ENCODE measurements at regions not wholly inside any gene's neighbourhood (a gene's known extent, or its start where the extent isn't known, plus 50 kb on each side); places are given as distances from the start of the nearest gene placed in this dataset.

DNA sequence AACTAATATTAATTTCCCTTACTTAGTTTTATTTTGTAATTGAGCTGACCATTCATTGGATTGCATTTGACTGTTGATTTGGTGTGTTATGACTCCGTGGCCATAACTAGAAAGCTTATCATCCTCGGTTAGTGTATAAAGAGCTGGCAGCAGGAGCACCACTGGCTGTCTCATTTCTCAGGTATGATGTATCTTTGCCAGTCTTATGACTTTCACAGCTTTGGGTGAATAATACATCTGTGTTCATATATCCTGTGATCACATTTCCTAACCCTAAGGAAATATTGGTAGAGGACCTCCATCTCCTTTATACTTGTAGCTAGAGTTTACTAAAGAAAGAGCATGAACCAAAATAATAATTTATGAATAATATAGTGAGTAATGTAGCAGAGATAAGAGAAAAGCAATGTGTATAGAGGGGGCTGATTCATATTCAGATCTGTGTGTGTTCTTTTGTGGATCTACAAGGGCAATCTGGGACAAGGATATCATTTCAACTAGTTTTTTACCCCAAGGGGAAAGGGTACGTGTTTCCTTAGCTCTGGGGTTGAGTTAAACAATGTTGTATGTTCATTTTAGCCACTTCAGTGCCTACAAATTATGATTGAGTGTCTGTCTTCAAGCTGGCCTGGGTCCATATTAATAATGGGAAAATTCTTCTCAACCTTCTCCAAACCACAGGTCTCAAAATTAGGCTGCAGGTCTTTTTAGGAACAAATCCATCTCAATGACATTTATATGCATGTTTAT lies 901.7 kb downstream of the NTRK3 start:
- TF ChIP-seq, protein P1, sequence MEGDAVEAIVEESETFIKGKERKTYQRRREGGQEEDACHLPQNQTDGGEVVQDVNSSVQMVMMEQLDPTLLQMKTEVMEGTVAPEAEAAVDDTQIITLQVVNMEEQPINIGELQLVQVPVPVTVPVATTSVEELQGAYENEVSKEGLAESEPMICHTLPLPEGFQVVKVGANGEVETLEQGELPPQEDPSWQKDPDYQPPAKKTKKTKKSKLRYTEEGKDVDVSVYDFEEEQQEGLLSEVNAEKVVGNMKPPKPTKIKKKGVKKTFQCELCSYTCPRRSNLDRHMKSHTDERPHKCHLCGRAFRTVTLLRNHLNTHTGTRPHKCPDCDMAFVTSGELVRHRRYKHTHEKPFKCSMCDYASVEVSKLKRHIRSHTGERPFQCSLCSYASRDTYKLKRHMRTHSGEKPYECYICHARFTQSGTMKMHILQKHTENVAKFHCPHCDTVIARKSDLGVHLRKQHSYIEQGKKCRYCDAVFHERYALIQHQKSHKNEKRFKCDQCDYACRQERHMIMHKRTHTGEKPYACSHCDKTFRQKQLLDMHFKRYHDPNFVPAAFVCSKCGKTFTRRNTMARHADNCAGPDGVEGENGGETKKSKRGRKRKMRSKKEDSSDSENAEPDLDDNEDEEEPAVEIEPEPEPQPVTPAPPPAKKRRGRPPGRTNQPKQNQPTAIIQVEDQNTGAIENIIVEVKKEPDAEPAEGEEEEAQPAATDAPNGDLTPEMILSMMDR (IDR thresholded peaks at IDR 0.05), result no peak
- peak; percentile 85 for ATAC-seq (ENCODE audit: low FRiP score)

DNA sequence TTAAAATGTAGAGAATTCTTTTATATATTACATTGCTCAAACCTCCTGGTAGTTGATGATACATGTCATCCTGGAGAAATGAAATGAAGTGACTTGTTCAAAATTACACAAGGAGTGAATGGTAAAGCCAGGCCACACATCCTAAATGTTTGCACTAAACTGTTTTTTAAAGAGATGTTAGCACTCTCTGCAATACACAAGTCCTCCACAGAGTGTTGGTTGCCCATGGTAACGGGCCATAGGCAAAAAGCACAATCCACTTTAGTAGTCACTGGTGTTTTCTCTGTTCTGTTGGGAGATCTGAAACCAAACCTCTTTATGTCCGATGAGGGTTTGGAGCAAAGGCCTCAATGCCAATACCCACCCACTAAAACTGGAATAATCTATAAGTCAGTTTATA lies 907.4 kb downstream of the NTRK3 start:
- ATAC-seq (ENCODE audit: low FRiP score), result no peak
- TF ChIP-seq, protein P1 (IDR thresholded peaks at IDR 0.05), result no peak
- DNase-seq (ENCODE audit: low spot score), result no peak

More for the DNA sequence above, 901.7 kb downstream of the NTRK3 start:
- DNase-seq (ENCODE audit: low spot score), result no peak

DNA sequence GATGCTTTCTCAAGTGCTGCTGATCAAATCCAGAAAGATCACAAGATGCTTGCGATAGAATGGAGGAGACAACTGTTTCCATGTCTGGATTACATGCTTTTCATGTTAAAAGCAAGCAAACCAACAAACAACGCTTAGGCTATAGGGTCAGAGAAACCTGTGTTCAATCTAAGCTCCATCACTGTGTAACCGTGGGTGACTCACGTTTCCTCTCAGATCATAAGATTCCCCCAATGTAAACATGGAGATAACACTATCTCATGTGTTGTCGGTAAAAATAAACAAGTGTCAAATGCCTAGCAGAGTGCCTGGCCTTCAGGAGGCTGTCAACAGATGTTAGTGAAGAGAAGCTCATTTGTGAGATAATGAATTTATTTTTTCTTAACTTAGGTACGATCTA lies 907.8 kb downstream of the NTRK3 start:
- ATAC-seq (ENCODE audit: low FRiP score), result no peak
- TF ChIP-seq, protein P1 (IDR thresholded peaks at IDR 0.05), result no peak
- DNase-seq (ENCODE audit: low spot score), result no peak

DNA sequence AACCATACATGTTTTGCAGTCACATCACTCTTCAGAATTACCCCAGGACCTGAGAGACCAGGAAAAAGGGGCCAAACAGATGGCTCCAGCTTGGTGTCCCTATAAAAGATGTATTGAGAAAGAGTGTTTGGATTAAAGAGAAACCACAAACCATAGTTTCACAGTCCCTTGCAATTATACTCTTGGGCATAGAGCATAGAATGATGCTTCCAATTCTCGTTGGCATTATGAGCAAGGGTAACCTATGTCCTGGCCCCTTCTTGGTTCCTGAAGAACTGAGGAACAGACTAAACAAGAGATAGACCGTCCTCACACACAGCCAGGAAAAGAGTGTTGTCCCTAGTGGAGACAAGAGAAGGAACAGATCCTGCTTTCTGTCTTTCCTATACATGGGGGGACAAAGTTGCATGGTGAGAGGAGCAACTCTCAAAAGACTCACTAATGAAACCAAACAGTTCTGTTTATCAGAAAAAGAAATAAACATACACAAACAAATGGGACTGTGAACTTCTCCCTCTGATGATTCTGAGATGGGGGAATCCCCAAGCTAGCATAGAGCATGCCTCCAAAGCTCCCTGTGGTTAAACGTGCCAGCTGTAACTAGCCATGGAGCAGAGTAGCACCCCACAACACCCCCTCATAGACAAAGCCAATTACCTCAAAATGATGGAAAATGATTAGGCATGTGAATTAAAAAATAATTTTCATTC lies 908.6 kb downstream of the NTRK3 start:
- no peak for DNase-seq (ENCODE audit: low spot score)
- TF ChIP-seq, protein P1 (IDR thresholded peaks at IDR 0.05), result no peak
- ATAC-seq (ENCODE audit: low FRiP score), result no peak

DNA sequence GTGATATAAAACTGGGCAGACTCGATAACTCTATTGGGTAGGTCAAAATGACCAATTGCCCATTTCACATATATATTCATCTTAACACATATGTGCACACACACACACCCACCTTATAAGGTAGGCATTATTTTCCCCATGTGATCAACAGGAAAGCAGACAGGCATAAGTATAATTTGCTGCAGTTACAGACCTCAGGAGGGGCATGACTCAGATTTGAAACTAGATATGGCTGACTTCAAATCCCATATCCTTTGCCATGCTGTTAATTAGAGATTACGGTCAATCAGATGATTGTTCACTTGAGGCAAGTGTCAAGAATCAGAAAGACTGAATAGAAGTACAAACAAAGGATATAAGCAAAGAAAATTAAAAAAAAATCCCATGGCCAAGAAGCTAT lies 910.6 kb downstream of the NTRK3 start:
- TF ChIP-seq, protein P1 (IDR thresholded peaks at IDR 0.05), result no peak
- ATAC-seq (ENCODE audit: low FRiP score) (no peak), DNase-seq (ENCODE audit: low spot score) (no peak)

DNA sequence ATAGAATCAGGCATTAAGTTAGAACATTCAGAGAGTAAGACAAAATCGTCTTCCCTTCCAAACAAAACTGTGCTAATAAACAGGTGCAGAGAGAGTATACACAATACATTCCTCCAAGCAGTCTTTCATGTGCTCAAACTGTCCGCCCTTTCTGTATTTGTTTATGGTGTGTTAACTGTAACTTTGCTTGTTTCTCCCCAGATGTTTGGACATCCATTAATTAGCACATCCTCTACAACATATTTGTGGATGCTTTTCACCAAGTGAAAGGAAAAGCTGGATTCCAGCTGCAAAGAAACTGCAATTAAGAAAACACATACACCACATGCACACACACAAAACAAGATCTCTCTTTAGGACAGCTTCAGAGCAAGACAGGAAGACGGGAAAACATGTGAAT lies 912.6 kb downstream of the NTRK3 start:
- TF ChIP-seq, protein P1 (IDR thresholded peaks at IDR 0.05), result no peak
- DNase-seq (ENCODE audit: low spot score), result no peak
- no peak for ATAC-seq (ENCODE audit: low FRiP score)

DNA sequence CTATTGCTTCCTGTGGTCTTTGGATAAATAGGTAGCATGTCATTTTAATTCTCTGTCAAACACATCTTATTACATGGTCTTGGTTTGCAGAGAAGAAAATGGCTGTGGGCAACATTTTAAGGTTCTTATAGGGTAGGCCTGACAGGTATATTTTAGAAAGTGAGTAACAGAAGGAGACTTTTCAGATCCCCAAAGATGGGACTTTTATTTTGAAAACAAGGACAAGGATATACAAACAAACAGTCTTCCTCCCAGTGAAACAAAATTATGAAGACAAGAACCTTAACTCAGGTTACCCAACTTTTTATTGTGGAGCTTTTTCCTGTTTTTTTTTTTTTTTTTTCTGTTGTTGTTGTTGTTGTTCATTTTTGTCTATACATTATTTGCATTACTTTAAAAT lies 916.2 kb downstream of the NTRK3 start:
- DNase-seq (ENCODE audit: low spot score), result no peak
- no peak for ATAC-seq (ENCODE audit: low FRiP score)
- TF ChIP-seq, protein P1 (IDR thresholded peaks at IDR 0.05), result no peak

Measured in omental fat pad (tissue), 3 donors.